HepG2 (cell line): ENCODE measurements at regions not wholly inside any gene's neighbourhood (a gene's known extent, or its start where the extent isn't known, plus 50 kb on each side); places are given as distances from the start of the nearest gene placed in this dataset.

Experiments used
- ATAC-seq: fragments of 200-7000 bp; cut with Tn5 transposase; 3 replicates; pipeline ENCODE4 v1.9.1; 2020; ENCODE audit warnings: mild to moderate bottlenecking, moderate library complexity
- BruUV-seq: library from RNA; stranded (reverse); fragments of 400-500 nt; replicated peaks from 2 replicates; lab custom pipeline; 2021; lab: Mats Ljungman, UMichigan
- CTCF ChIA-PET: fragments of 300-600 bp; formaldehyde crosslinking; extraction: SDS; loops from one replicate; lab custom pipeline; 2021; ENCODE audit warnings: low total read pairs, inconsistent platforms, low intra/inter-chr PET ratio; lab: Yijun Ruan, JAX
- POLR2A ChIA-PET: fragments of 350-600 bp; sonication (Branson Sonifier 250); formaldehyde crosslinking; loops from one replicate; lab custom pipeline; 2020; ENCODE audit warnings: antibody characterized with exemption, inconsistent platforms; lab: Yijun Ruan, JAX
- DNase-seq: peaks from one replicate; pipeline ENCODE4 v3.0.0-alpha.2; 2015; ENCODE audit warnings: low spot score
- FAIRE-seq: peaks from 3 replicates; lab custom pipeline; 2011; peaks lifted over from hg19 to GRCh38; lab: Jason Lieb, UNC
- H2AFZ ChIP-seq: one replicate; pipeline ENCODE4 v1.6.1; 2011; ENCODE audit warnings: low read length, inconsistent platforms
- H3K27ac ChIP-seq: fragments of 300-600 bp; 3 replicates; pipeline ENCODE4 v1.8.0; 2011; ENCODE audit warnings: mixed run types, mild to moderate bottlenecking, mixed read lengths, low read length, inconsistent platforms; ENCODE audit not compliant: insufficient read depth; ENCODE audit errors: extremely low read length
- H3K27me3 ChIP-seq, 2 experiments: fragments of 200-600 bp in 1 of 2; 2 replicates in 1 of 2; 3 replicates in 1 of 2; pipeline versions ENCODE4 v1.6.0 to v1.8.0; 2011; ENCODE audit warnings: low read length in 2 of 2, mild to moderate bottlenecking in 2 of 2, moderate library complexity in 2 of 2, inconsistent platforms in 1 of 2; ENCODE audit not compliant: insufficient read depth in 2 of 2, control insufficient read depth in 1 of 2
- H3K36me3 ChIP-seq, 2 experiments: fragments of 200-600 bp in 1 of 2; replicated peaks in 1 of 2; 2 replicates in 1 of 2; 3 replicates in 1 of 2; pipeline versions ENCODE4 v1.5.1 to v1.8.0; 2011; ENCODE audit warnings: low read length in 2 of 2, inconsistent platforms in 1 of 2; ENCODE audit not compliant: insufficient read depth in 2 of 2, control insufficient read depth in 1 of 2
- H3K4me1 ChIP-seq: 2 replicates; pipeline ENCODE4 v1.5.1; 2012; ENCODE audit warnings: low read length, inconsistent platforms; ENCODE audit not compliant: insufficient read depth
- H3K4me2 ChIP-seq: 2 replicates; pipeline ENCODE4 v1.6.0; 2011; ENCODE audit warnings: low read depth, low read length, inconsistent platforms
- H3K4me3 ChIP-seq, 3 experiments: fragments of 200-600 bp in 1 of 3; sonication (generic), shearing (Covaris generic) in 1 of 3; replicated peaks in 1 of 3; 2 replicates each; pipeline ENCODE4 v1.5.1; 2011 to 2016; ENCODE audit warnings: low read length in 3 of 3, inconsistent platforms in 2 of 3, low read depth in 2 of 3, mild to moderate bottlenecking in 2 of 3, control low read depth in 1 of 3, mixed read lengths in 1 of 3; ENCODE audit not compliant: insufficient read depth in 1 of 3
- H3K79me2 ChIP-seq: one replicate; pipeline ENCODE4 v1.6.1; 2011; ENCODE audit warnings: low read length, inconsistent platforms; ENCODE audit not compliant: insufficient read depth
- H3K9ac ChIP-seq: 2 replicates; pipeline ENCODE4 v1.6.0; 2011; ENCODE audit warnings: mild to moderate bottlenecking, low read depth, low read length, inconsistent platforms; ENCODE audit not compliant: insufficient read depth
- H3K9me3 ChIP-seq: 2 replicates; pipeline ENCODE4 v1.5.1; 2012; ENCODE audit warnings: mild to moderate bottlenecking, low read length
- H4K20me1 ChIP-seq: 2 replicates; pipeline ENCODE4 v1.6.0; 2011; ENCODE audit warnings: inconsistent platforms, mild to moderate bottlenecking, low read length, moderate library complexity; ENCODE audit not compliant: insufficient read depth
- CHCHD3 ChIP-seq: sonication (generic); formaldehyde crosslinking; IDR thresholded peaks from 2 replicates; pipeline ENCODE4 v1.8.0; 2022; ENCODE audit warnings: mild to moderate bottlenecking, missing genetic modification reagents, moderate library complexity
- ELF1 ChIP-seq: sonication (generic); formaldehyde crosslinking; IDR thresholded peaks from 2 replicates; pipeline ENCODE4 v1.4.0; 2020; ENCODE audit warnings: missing genetic modification reagents
- KDM5B ChIP-seq: sonication (generic); formaldehyde crosslinking; IDR thresholded peaks from 2 replicates; pipeline ENCODE4 v1.4.0; 2020; ENCODE audit warnings: missing genetic modification reagents, mild to moderate bottlenecking, borderline replicate concordance
- KMT2A ChIP-seq: sonication (generic); formaldehyde crosslinking; IDR thresholded peaks from 2 replicates; pipeline ENCODE4 v1.4.0; 2020; ENCODE audit warnings: missing genetic modification reagents
- MTF1 ChIP-seq: sonication (generic); formaldehyde crosslinking; IDR thresholded peaks from 2 replicates; pipeline ENCODE4 v1.5.0; 2020; ENCODE audit warnings: missing genetic modification reagents
- SP4 ChIP-seq: sonication (generic); formaldehyde crosslinking; IDR thresholded peaks from 2 replicates; pipeline ENCODE4 v1.8.1; 2023; ENCODE audit warnings: mild to moderate bottlenecking, missing genetic modification reagents
- SP5 ChIP-seq: IDR thresholded peaks from 2 replicates; pipeline ENCODE4 v1.6.1; 2016; ENCODE audit warnings: low read depth, borderline replicate concordance
- TGIF2 ChIP-seq: IDR thresholded peaks from 2 replicates; pipeline ENCODE4 v1.6.1; 2016; ENCODE audit warnings: control low read depth, missing compliant biosample characterization
- ZMYM3 ChIP-seq: sonication (generic); formaldehyde crosslinking; IDR thresholded peaks from 2 replicates; pipeline ENCODE4 v1.5.1; 2020; ENCODE audit warnings: mild to moderate bottlenecking, missing genetic modification reagents
- ZNF746 ChIP-seq: sonication (generic); formaldehyde crosslinking; IDR thresholded peaks from 2 replicates; pipeline ENCODE4 v1.8.0; 2022; ENCODE audit warnings: mild to moderate bottlenecking, missing genetic modification reagents
- ZNF777 ChIP-seq: sonication (generic); formaldehyde crosslinking; IDR thresholded peaks from 2 replicates; pipeline ENCODE4 v1.4.0; 2020; ENCODE audit warnings: missing genetic modification reagents
- WGBS: methylation state at CpG from one replicate; pipeline ENCODE4 v1.1.6; 2017; ENCODE audit warnings: low lambda C conversion rate; 5-methylcytosine and 5-hydroxymethylcytosine counted together
- in situ Hi-C: cut with HindIII; loops from 2 replicates; pipeline ENCODE4 v1.10.0; 2017; ENCODE audit warnings: low pct_unique_long_range_greater_than_20kb; ENCODE audit not compliant: extremely low pct_ligation_motif_present
- intact Hi-C: fragments of 100-400 bp; cut with micrococcal nuclease; formaldehyde crosslinking; loops from one replicate; pipeline ENCODE4 v1.10.0; 2022; ENCODE audit not compliant: unreplicated experiment
- TF ChIP-seq, protein P1 (sequence below): IDR thresholded peaks from 2 replicates; pipeline ENCODE4 v1.6.1; 2018; ENCODE audit warnings: missing genetic modification reagents, mild to moderate bottlenecking, missing compliant biosample characterization
- TF ChIP-seq, protein P2 (sequence below): sonication (generic); formaldehyde crosslinking; IDR thresholded peaks from 2 replicates; pipeline ENCODE4 v1.4.0; 2020; ENCODE audit warnings: mild to moderate bottlenecking, missing genetic modification reagents

DNA sequence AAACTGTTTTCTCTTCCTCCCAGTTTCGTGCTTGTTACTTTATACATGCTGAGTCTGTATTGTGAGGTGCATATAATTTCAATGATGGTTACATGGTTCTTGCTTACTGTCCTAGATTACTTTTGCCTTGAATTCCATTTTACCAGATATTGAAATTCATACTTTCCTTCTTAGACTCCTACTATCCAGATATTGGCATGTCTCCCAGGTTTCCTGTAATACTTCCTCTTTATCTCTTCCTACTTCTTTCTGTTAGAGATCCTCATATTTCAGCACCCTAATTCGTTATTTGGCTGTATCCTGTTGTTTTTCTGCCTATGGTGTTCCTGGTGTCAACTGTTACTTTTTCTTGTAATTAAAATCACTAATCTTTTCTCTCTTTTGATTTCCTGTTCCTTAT is 522.1 kb downstream of the CCDC171 start:
- TF ChIP-seq TGIF2 (CRISPR knock-in tag) (no peak), ELF1 (CRISPR knock-in tag) (no peak), ZMYM3 (CRISPR knock-in tag) (no peak), KMT2A (CRISPR knock-in tag) (no peak), MTF1 (no peak), ZNF777 (CRISPR knock-in tag) (no peak), KDM5B (CRISPR knock-in tag) (no peak), ZNF746 (CRISPR knock-in tag) (no peak), SP4 (CRISPR knock-in tag) (no peak), SP5 (CRISPR knock-in tag) (no peak), CHCHD3 (CRISPR knock-in tag) (no peak)
- TF ChIP-seq, protein P1, sequence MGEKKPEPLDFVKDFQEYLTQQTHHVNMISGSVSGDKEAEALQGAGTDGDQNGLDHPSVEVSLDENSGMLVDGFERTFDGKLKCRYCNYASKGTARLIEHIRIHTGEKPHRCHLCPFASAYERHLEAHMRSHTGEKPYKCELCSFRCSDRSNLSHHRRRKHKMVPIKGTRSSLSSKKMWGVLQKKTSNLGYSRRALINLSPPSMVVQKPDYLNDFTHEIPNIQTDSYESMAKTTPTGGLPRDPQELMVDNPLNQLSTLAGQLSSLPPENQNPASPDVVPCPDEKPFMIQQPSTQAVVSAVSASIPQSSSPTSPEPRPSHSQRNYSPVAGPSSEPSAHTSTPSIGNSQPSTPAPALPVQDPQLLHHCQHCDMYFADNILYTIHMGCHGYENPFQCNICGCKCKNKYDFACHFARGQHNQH, result no peak
- TF ChIP-seq, protein P2, sequence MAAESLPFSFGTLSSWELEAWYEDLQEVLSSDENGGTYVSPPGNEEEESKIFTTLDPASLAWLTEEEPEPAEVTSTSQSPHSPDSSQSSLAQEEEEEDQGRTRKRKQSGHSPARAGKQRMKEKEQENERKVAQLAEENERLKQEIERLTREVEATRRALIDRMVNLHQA (CRISPR knock-in tag), result no peak
- WGBS, result 0% methylated on average over 2 of the region's 2 CpGs
- ATAC-seq (no peak), FAIRE-seq (no peak), DNase-seq (no peak)
- Histone ChIP-seq H4K20me1 (no peaks in the 10 kb centered on the region), H2AFZ (no peak overlapping the region), H3K4me1 (no peaks in the 10 kb centered on the region), H3K27ac (no peak overlapping the region), H3K27me3 (peaks cover 0 to 8% of the 10 kb centered on the region in 2 experiments; a peak in 2 of 5 replicates), H3K4me3 (no peak overlapping the region), H3K79me2 (no peaks in the 10 kb centered on the region), H3K9ac (no peak overlapping the region), H3K36me3 (no peaks in the 10 kb centered on the region), H3K9me3 (no peaks in the 10 kb centered on the region), H3K4me2 (no peak overlapping the region)
- intact Hi-C loops, result no loop called here
- CTCF ChIA-PET, result no interaction called here
- no TSS peak for BruUV-seq
- in situ Hi-C loops, result no loop called here
- POLR2A ChIA-PET, result no interaction called here
